Esophagus mucosa (tissue), 1 donor: ENCODE measurements at regions not wholly inside any gene's neighbourhood (a gene's known extent, or its start where the extent isn't known, plus 50 kb on each side); places are given as distances from the start of the nearest gene placed in this dataset.
A peak's percentile ranks its signal among the peaks of the same experiment; 100 is the strongest.
"Not testable (repeated sequence)": the region's sequence is repeated elsewhere in the genome, so short reads cannot be mapped to it uniquely, and the experiment has no call there.

Experiments
- ATAC-seq: fragments of 200-7000 bp; cut with Tn5 transposase; one replicate; pipeline ENCODE4 v1.9.1; 2020
- donor health status: DM: yes; HTN: yes; CAD: no.

- no peak for ATAC-seq
Observed at GRCh38 chr1:65020774-65021173, 54.4 kb upstream of the JAK1 start.

- ATAC-seq: no peak
Observed at GRCh38 chr1:65021795-65022194, 55.4 kb upstream of the JAK1 start.

- no peak for ATAC-seq
Observed at GRCh38 chr1:65022216-65022615, 55.9 kb upstream of the JAK1 start.

GRCh38 chr1:65025794-65026193, 59.4 kb upstream of the JAK1 start:
- no peak for ATAC-seq

GRCh38 chr1:65026235-65026634, 59.9 kb upstream of the JAK1 start:
- ATAC-seq: no peak

- ATAC-seq: peak; percentile 50
Observed at GRCh38 chr1:65027666-65028358, 61.5 kb upstream of the JAK1 start.

- not testable (repeated sequence) for ATAC-seq
Observed at GRCh38 chr1:65029434-65029833, 63.1 kb upstream of the JAK1 start.

- not testable (repeated sequence) for ATAC-seq
Observed at GRCh38 chr1:65034879-65035278, 68.5 kb upstream of the JAK1 start.

GRCh38 chr1:65036570-65037051, 70.3 kb upstream of the JAK1 start:
- ATAC-seq: peak; percentile 77

- ATAC-seq: no peak
Observed at GRCh38 chr1:65039066-65039465, 72.7 kb upstream of the JAK1 start.

- no peak for ATAC-seq
Observed at GRCh38 chr1:65039508-65039907, 73.2 kb upstream of the JAK1 start.

GRCh38 chr1:65042467-65042866, 76.1 kb upstream of the JAK1 start:
- ATAC-seq: no peak

- no peak for ATAC-seq
Observed at GRCh38 chr1:65044411-65044810, 78.1 kb upstream of the JAK1 start.

GRCh38 chr1:65045022-65045817, 78.9 kb upstream of the JAK1 start:
- ATAC-seq: no peak

- no peak for ATAC-seq
Observed at GRCh38 chr1:65048335-65048734, 82.0 kb upstream of the JAK1 start.

GRCh38 chr1:65049941-65050713, 83.8 kb upstream of the JAK1 start:
- ATAC-seq: no peak

- ATAC-seq: no peak
Observed at GRCh38 chr1:65050735-65051134, 84.4 kb upstream of the JAK1 start.

- no peak for ATAC-seq
Observed at GRCh38 chr1:65054481-65054880, 88.1 kb upstream of the JAK1 start.

GRCh38 chr1:65055747-65056146, 89.4 kb upstream of the JAK1 start:
- no peak for ATAC-seq

- no peak for ATAC-seq
Observed at GRCh38 chr1:65056234-65056633, 89.9 kb upstream of the JAK1 start.

- ATAC-seq: no peak
Observed at GRCh38 chr1:65056866-65057265, 90.5 kb upstream of the JAK1 start.

- ATAC-seq: no peak
Observed at GRCh38 chr1:65059930-65060538, 88.0 kb upstream of the AK4 start.

- no peak for ATAC-seq
Observed at GRCh38 chr1:65062339-65062738, 85.7 kb upstream of the AK4 start.
